Mesenchymal stem cell (in vitro differentiated cells and primary cell): ENCODE measurements at regions not wholly inside any gene's neighbourhood (a gene's known extent, or its start where the extent isn't known, plus 50 kb on each side); places are given as distances from the start of the nearest gene placed in this dataset.

Experiments
- DNase-seq: peaks from one replicate; pipeline ENCODE4 v3.0.0-alpha.2; 2013
- H2AFZ ChIP-seq: one replicate; pipeline ENCODE4 v1.6.1; 2013; ENCODE audit warnings: low read depth, mild to moderate bottlenecking, control low read depth, inconsistent platforms, low read length, moderate library complexity
- H2AK5ac ChIP-seq: 2 replicates; pipeline ENCODE4 v1.6.1; 2013; ENCODE audit warnings: low read length, moderate library complexity, mild to moderate bottlenecking, inconsistent platforms; ENCODE audit not compliant: severe bottlenecking
- H2BK120ac ChIP-seq: one replicate; pipeline ENCODE4 v1.6.1; 2013; ENCODE audit warnings: low read depth, mild to moderate bottlenecking, inconsistent platforms, low read length, moderate library complexity
- H2BK12ac ChIP-seq, 2 experiments: one replicate each; pipeline ENCODE4 v1.6.1; 2013; ENCODE audit warnings: inconsistent platforms in 2 of 2, low read length in 2 of 2, mild to moderate bottlenecking in 2 of 2, moderate library complexity in 2 of 2, control low read depth in 1 of 2
- H2BK15ac ChIP-seq: one replicate; pipeline ENCODE4 v1.6.1; 2013; ENCODE audit warnings: mild to moderate bottlenecking, low read depth, inconsistent platforms; ENCODE audit not compliant: poor library complexity, severe bottlenecking
- H2BK5ac ChIP-seq: 2 replicates; pipeline ENCODE4 v1.6.1; 2013; ENCODE audit warnings: low read depth, mild to moderate bottlenecking, low read length, control low read depth, inconsistent platforms; ENCODE audit not compliant: poor library complexity, severe bottlenecking
- H3K14ac ChIP-seq, 2 experiments: one replicate each; pipeline ENCODE4 v1.6.1; 2013; ENCODE audit warnings: inconsistent platforms in 2 of 2, low read length in 2 of 2, control low read depth in 1 of 2, mild to moderate bottlenecking in 1 of 2, moderate library complexity in 1 of 2
- H3K18ac ChIP-seq, 2 experiments: one replicate each; pipeline ENCODE4 v1.6.1; 2013; ENCODE audit warnings: inconsistent platforms in 2 of 2, low read length in 2 of 2, control low read depth in 1 of 2, low read depth in 1 of 2, mild to moderate bottlenecking in 1 of 2
- H3K23ac ChIP-seq, 2 experiments: one replicate each; pipeline ENCODE4 v1.6.1; 2013; ENCODE audit warnings: inconsistent platforms in 2 of 2, low read length in 2 of 2, mild to moderate bottlenecking in 2 of 2, moderate library complexity in 2 of 2, control low read depth in 1 of 2
- H3K27ac ChIP-seq: 2 replicates; pipeline ENCODE4 v1.5.1; 2013; ENCODE audit warnings: mild to moderate bottlenecking, moderate library complexity, low read length, control low read depth, inconsistent platforms; ENCODE audit not compliant: poor library complexity, severe bottlenecking
- H3K27me3 ChIP-seq, 2 experiments: 2 replicates each; pipeline versions ENCODE4 v1.6.1 to v1.7.0; 2013; ENCODE audit warnings: low read length in 2 of 2, mild to moderate bottlenecking in 2 of 2, moderate library complexity in 2 of 2, control low read depth in 1 of 2, inconsistent platforms in 1 of 2; ENCODE audit not compliant: control insufficient read depth in 1 of 2, insufficient read depth in 1 of 2
- H3K36me3 ChIP-seq, 2 experiments: 2 replicates each; pipeline versions ENCODE4 v1.6.1 to v1.7.0; 2013; ENCODE audit warnings: low read length in 2 of 2, control low read depth in 1 of 2, inconsistent platforms in 1 of 2, low read depth in 1 of 2, mild to moderate bottlenecking in 1 of 2; ENCODE audit not compliant: insufficient read depth in 2 of 2, control insufficient read depth in 1 of 2
- H3K4ac ChIP-seq, 2 experiments: one replicate each; pipeline ENCODE4 v1.6.1; 2013; ENCODE audit warnings: inconsistent platforms in 2 of 2, low read length in 2 of 2, mild to moderate bottlenecking in 2 of 2, moderate library complexity in 2 of 2, control low read depth in 1 of 2, low read depth in 1 of 2
- H3K4me1 ChIP-seq: 2 replicates; pipeline ENCODE4 v1.6.1; 2013; ENCODE audit warnings: low read depth, low read length, control low read depth; ENCODE audit not compliant: control insufficient read depth, insufficient read depth
- H3K4me2 ChIP-seq: 2 replicates; pipeline ENCODE4 v1.6.1; 2013; ENCODE audit warnings: low read length, mild to moderate bottlenecking, inconsistent platforms; ENCODE audit not compliant: poor library complexity, severe bottlenecking
- H3K4me3 ChIP-seq, 2 experiments: 2 replicates each; pipeline versions ENCODE4 v1.5.1 to v1.7.0; 2013; ENCODE audit warnings: low read length in 2 of 2, mild to moderate bottlenecking in 2 of 2, control low read depth in 1 of 2, low read depth in 1 of 2; ENCODE audit not compliant: insufficient read depth in 1 of 2
- H3K79me1 ChIP-seq: replicated peaks from 2 replicates; pipeline ENCODE4 v1.6.1; 2013; ENCODE audit warnings: mild to moderate bottlenecking, control low read depth, low read length, inconsistent platforms; ENCODE audit not compliant: poor library complexity, severe bottlenecking
- H3K9ac ChIP-seq: 2 replicates; pipeline ENCODE4 v1.7.0; 2013; ENCODE audit warnings: mild to moderate bottlenecking, low read length, moderate library complexity
- H3K9me3 ChIP-seq: 2 replicates; pipeline ENCODE4 v1.7.0; 2013; ENCODE audit warnings: mild to moderate bottlenecking, low read length; ENCODE audit not compliant: control insufficient read depth
- H4K8ac ChIP-seq: one replicate; pipeline ENCODE4 v1.6.1; 2013; ENCODE audit warnings: inconsistent platforms, mild to moderate bottlenecking, low read length, moderate library complexity
- H4K91ac ChIP-seq: one replicate; pipeline ENCODE4 v1.6.1; 2013; ENCODE audit warnings: mild to moderate bottlenecking, low read length, inconsistent platforms
- WGBS: methylation state at CpG from one replicate; pipeline ENCODE4 v1.1.7; 2013; ENCODE audit warnings: mixed read lengths; 5-methylcytosine and 5-hydroxymethylcytosine counted together

DNA sequence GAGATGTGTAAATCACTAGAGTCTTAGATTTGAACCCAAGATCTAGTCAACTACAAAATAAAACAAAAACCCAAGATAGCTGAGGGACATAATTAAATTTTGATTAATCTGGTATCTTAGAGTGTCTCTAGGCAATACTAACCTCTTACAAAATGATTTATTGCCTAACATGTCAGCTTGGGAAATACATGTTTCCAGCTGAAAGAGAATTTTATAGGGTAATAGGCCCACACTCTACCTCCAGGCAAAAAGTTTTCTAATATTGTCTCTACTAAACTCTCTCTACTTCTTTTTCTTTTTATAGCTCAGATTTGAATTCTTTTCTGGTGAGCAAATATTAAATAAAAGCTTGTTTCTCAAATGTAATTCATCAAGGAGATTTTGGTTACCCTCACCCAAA, 263.2 kb downstream of the IL15 start:
- DNase-seq, result no peak
- H3K4ac ChIP-seq, result no peak overlapping the region
- H2BK15ac ChIP-seq, result no peak overlapping the region
- H3K79me1 ChIP-seq, result no peaks in the 10 kb centered on the region
- no peaks in the 10 kb centered on the region for H3K9me3 ChIP-seq
- no peak overlapping the region for H2BK12ac ChIP-seq
- no peaks in the 10 kb centered on the region for H3K4me1 ChIP-seq
- no peak overlapping the region for H4K8ac ChIP-seq
- no peak overlapping the region for H4K91ac ChIP-seq
- H3K4me3 ChIP-seq, result no peak overlapping the region
- H3K27ac ChIP-seq, result no peak overlapping the region
- no peak overlapping the region for H2AFZ ChIP-seq
- no peak overlapping the region for H3K23ac ChIP-seq
- H2AK5ac ChIP-seq, result no peak overlapping the region
- no peak overlapping the region for H2BK120ac ChIP-seq
- no peak overlapping the region for H3K9ac ChIP-seq
- H3K36me3 ChIP-seq, result no peaks in the 10 kb centered on the region
- H3K4me2 ChIP-seq, result no peak overlapping the region
- H3K14ac ChIP-seq, result no peak overlapping the region
- no peak overlapping the region for H3K18ac ChIP-seq
- no peak overlapping the region for H2BK5ac ChIP-seq
- H3K27me3 ChIP-seq, result no peaks in the 10 kb centered on the region

DNA sequence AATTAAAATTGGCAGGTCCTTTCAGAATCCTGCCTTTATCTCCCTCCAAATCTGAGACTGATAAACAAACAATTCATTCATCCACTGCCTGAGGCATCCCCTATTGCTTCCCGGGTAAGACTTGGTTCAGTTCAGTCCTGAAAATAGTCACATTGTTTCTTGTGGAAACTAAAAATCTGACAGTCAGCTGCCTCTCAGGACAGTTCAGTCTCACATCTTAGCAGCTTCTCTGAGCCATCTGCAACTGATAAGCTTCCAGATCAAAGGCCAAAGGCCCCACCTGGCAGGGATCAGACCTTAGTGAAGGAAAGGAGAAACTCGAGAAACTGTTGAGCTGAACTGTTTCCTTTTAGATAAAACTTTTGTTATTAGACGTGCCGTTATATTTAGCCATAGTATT, 264.5 kb downstream of the IL15 start:
- Histone ChIP-seq H3K27ac (no peak overlapping the region), H3K27me3 (no peaks in the 10 kb centered on the region)
- 63% methylated on average over 2 of the region's 4 CpGs for WGBS

DNA sequence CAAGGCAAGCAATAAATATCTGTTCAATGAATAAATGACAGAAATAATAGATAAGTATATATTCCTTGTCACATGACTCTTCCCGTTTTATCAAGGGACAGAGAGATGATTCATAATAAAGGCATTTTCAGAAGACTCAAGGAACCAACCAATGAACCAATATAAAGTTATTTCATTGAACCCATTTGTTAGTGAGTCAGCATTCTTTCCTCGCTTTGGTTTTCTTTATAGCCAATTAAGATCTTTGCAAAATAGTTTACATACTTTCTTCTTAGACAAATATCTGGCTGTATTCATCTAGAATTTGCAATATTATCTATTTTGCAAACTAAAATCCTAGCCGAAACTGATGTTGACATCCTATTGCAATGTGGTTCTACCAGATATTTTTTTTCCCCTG, 269.4 kb downstream of the IL15 start:
- Histone ChIP-seq H2AFZ (no peak overlapping the region), H3K4me2 (no peak overlapping the region), H2BK120ac (no peak overlapping the region), H3K27me3 (no peaks in the 10 kb centered on the region), H3K4me3 (no peak overlapping the region), H2BK5ac (no peak overlapping the region), H3K9ac (no peak overlapping the region), H3K4me1 (no peaks in the 10 kb centered on the region), H3K14ac (no peak overlapping the region), H3K27ac (no peak overlapping the region), H3K18ac (no peak overlapping the region), H2BK12ac (no peak overlapping the region), H3K9me3 (no peaks in the 10 kb centered on the region), H2BK15ac (no peak overlapping the region), H3K23ac (no peak overlapping the region), H2AK5ac (no peak overlapping the region), H4K91ac (no peak overlapping the region), H3K4ac (no peak overlapping the region), H3K36me3 (no peaks in the 10 kb centered on the region), H4K8ac (no peak overlapping the region), H3K79me1 (no peaks in the 10 kb centered on the region)
- 42% methylated on average over 2 of the region's 3 CpGs for WGBS
- peak; percentile 16 for DNase-seq

More for the DNA sequence above, 264.5 kb downstream of the IL15 start:
- no peak overlapping the region for H2AK5ac ChIP-seq
- no peak overlapping the region for H3K23ac ChIP-seq
- no peak overlapping the region for H4K91ac ChIP-seq
- no peak overlapping the region for H2BK15ac ChIP-seq
- H3K4ac ChIP-seq, result no peak overlapping the region
- H2BK120ac ChIP-seq, result no peak overlapping the region
- no peak overlapping the region for H3K4me3 ChIP-seq
- H3K14ac ChIP-seq, result no peak overlapping the region
- H3K79me1 ChIP-seq, result no peaks in the 10 kb centered on the region
- no peak overlapping the region for H3K18ac ChIP-seq
- no peak overlapping the region for H4K8ac ChIP-seq
- no peaks in the 10 kb centered on the region for H3K36me3 ChIP-seq
- H3K9me3 ChIP-seq, result no peaks in the 10 kb centered on the region
- no peak overlapping the region for H3K9ac ChIP-seq
- no peak overlapping the region for H2BK5ac ChIP-seq
- H3K4me1 ChIP-seq, result no peaks in the 10 kb centered on the region
- H2AFZ ChIP-seq, result no peak overlapping the region
- no peak overlapping the region for H3K4me2 ChIP-seq
- DNase-seq, result no peak
- no peak overlapping the region for H2BK12ac ChIP-seq

DNA sequence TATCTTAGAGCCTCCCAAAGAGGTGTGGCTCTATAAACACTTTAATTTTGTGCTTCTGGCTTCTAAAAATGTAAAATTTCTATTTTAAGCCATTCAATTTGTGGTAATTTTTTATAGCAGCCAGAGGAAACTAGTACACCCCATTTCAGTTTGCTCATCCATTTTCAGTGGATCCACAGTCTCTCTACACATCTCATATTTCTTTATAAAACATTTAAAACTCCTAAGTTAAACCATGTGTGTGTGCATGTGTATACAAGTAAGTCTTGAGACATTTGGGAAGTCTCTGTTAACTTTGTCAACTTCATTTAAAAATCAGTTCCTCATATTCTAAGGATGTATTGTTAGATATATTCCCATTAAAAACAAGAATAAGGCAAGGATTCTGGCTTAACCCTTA, 273.2 kb downstream of the IL15 start:
- Histone ChIP-seq H4K8ac (no peak overlapping the region), H3K27me3 (no peaks in the 10 kb centered on the region), H2BK12ac (no peak overlapping the region), H2BK15ac (no peak overlapping the region), H2BK120ac (no peak overlapping the region), H4K91ac (no peak overlapping the region), H3K9me3 (no peaks in the 10 kb centered on the region), H3K18ac (no peak overlapping the region), H2AK5ac (no peak overlapping the region), H3K4me3 (no peak overlapping the region), H2BK5ac (no peak overlapping the region), H3K4me1 (no peaks in the 10 kb centered on the region), H3K4ac (no peak overlapping the region), H3K4me2 (no peak overlapping the region), H3K36me3 (no peaks in the 10 kb centered on the region), H3K23ac (no peak overlapping the region), H3K14ac (no peak overlapping the region), H3K27ac (no peak overlapping the region), H2AFZ (no peak overlapping the region), H3K79me1 (no peaks in the 10 kb centered on the region), H3K9ac (no peak overlapping the region)
- no peak for DNase-seq
